ENCODE measurements at regions not wholly inside any gene's neighbourhood (a gene's known extent, or its start where the extent isn't known, plus 50 kb on each side); places are given as distances from the start of the nearest gene placed in this dataset.

- no peak overlapping the region for H3K4me3 ChIP-seq (replicated peaks; ENCODE audit: low read depth, low read length)
- TF ChIP-seq CTCF (IDR thresholded peaks at IDR 0.05; ENCODE audit: low read length, missing control alignments) = no peak
- DNase-seq (ENCODE audit: low read depth) = no peak
These were observed 470.8 kb downstream of the ZEB2 start for GRCh38 chr2:144049137-144049536.

GRCh38 chr2:144048631-144049060 lies 471.3 kb downstream of the ZEB2 start:
- no peak for DNase-seq (ENCODE audit: low read depth)
- H3K4me3 ChIP-seq (replicated peaks; ENCODE audit: low read depth, low read length) = no peak overlapping the region
- no peak for TF ChIP-seq CTCF (IDR thresholded peaks at IDR 0.05; ENCODE audit: low read length, missing control alignments)

- TF ChIP-seq CTCF (IDR thresholded peaks at IDR 0.05; ENCODE audit: low read length, missing control alignments) = no peak
- H3K4me3 ChIP-seq (replicated peaks; ENCODE audit: low read depth, low read length) = no peak overlapping the region
- no peak for DNase-seq (ENCODE audit: low read depth)
These were observed 477.2 kb downstream of the ZEB2 start for GRCh38 chr2:144042751-144043150.

- no peak for TF ChIP-seq CTCF (IDR thresholded peaks at IDR 0.05; ENCODE audit: low read length, missing control alignments)
- no peak overlapping the region for H3K4me3 ChIP-seq (replicated peaks; ENCODE audit: low read depth, low read length)
- DNase-seq (ENCODE audit: low read depth) = no peak
These were observed 478.3 kb downstream of the ZEB2 start for GRCh38 chr2:144041612-144042011.

- no peak overlapping the region for H3K4me3 ChIP-seq (replicated peaks; ENCODE audit: low read depth, low read length)
- DNase-seq (ENCODE audit: low read depth) = no peak
- TF ChIP-seq CTCF (IDR thresholded peaks at IDR 0.05; ENCODE audit: low read length, missing control alignments) = no peak
These were observed 479.1 kb downstream of the ZEB2 start for GRCh38 chr2:144040834-144041233.

GRCh38 chr2:144032566-144032965 lies 487.4 kb downstream of the ZEB2 start:
- no peak for TF ChIP-seq CTCF (IDR thresholded peaks at IDR 0.05; ENCODE audit: low read length, missing control alignments)
- no peak overlapping the region for H3K4me3 ChIP-seq (replicated peaks; ENCODE audit: low read depth, low read length)
- DNase-seq (ENCODE audit: low read depth) = peak; percentile 56

- no peak for DNase-seq (ENCODE audit: low read depth)
- no peak overlapping the region for H3K4me3 ChIP-seq (replicated peaks; ENCODE audit: low read depth, low read length)
- no peak for TF ChIP-seq CTCF (IDR thresholded peaks at IDR 0.05; ENCODE audit: low read length, missing control alignments)
These were observed 489.1 kb downstream of the ZEB2 start for GRCh38 chr2:144030791-144031190.

Measured in fibroblast of pulmonary artery (primary cell).